DMS79 treated with DMSO at 0.1 percent for 48 hours (cell line): ENCODE measurements at regions not wholly inside any gene's neighbourhood (a gene's known extent, or its start where the extent isn't known, plus 50 kb on each side); places are given as distances from the start of the nearest gene placed in this dataset.
"Not testable (repeated sequence)": the region's sequence is repeated elsewhere in the genome, so short reads cannot be mapped to it uniquely, and the experiment has no call there.

ENCODE experiments used
- DNase-seq: peaks from one replicate; lab custom pipeline; 2025; lab: John Stamatoyannopoulos, UW

GRCh38 chr4:1589098-1589497 lies 95.0 kb downstream of the FAM53A start:
- DNase-seq: no peak

DNA sequence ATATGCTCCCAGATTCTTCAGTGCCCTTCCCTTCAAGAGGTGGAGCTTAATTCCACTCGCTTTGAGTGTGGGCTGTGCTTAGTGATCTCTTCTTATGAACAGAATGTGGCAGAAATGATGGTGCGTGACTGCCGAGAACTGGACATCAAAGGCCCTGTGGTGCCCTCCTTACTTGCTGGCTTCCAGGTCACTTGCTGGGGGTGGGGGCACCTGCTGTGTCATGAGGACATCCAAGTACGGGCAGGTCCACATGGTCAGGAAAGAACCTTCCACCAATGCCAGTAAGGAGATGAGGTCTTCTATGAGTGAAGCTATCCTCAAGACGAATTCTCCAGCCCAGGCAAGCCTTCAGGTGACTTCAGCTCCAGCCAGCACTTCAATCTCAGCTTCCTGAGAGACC lies 95.8 kb downstream of the FAM53A start:
- DNase-seq: no peak

GRCh38 chr4:1584498-1584897 lies 99.6 kb downstream of the FAM53A start:
- no peak for DNase-seq

DNA sequence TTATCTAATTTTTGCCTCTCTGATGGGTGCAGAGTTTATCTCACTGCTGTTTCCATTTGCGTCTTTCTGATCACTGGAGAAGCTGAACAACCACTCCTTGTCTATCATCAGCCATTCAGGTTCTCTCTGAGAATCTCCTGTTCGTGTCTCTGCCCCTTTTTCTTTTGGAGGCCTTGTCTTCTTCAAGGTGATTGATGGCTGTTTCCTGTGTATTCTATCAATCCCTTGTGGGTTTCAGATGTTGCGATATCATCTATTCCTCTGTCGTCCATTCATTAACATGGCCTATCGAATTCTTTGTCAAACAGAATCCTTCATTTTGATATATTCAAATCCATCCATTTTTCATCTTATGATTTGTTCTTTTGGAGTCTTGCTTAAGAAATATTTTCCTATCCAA lies 100.3 kb downstream of the FAM53A start:
- DNase-seq: no peak

DNA sequence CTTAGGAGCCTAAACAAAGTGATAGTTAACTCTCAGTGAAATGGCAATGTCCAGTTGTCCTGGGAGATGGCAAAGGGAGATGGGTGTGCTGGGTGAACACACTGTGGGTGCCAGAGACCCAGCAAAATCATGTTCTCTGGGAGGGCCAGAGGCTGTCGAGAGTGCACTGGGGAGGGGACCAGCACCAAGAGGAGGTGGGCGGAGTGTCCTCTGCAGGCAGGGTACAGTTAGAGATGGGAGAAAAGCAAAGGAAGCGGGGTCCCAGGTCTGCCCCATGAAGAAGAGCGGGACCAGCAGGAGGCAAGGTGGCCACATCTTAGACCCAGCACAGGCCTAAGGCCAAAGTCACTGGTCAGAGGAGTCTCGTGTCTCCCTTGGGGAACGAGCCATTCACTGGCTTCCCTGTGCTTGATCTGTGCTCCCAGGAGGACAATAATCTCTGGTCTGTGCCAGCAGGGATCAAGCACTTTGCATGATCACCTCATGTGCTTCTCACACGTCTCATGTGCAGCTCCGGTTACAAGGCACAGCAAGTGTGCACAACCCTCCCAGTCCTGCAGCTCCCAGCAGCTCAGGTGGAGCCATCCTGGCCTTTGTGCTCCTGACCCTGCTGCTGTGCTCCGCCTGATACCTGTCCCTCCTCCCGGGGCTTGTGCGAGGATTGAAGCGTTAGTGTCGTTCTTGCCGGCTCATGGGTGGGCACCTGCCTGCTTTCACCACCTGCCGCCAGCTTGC lies 100.9 kb downstream of the FAM53A start:
- no peak for DNase-seq

GRCh38 chr4:1582227-1582626 lies 101.9 kb downstream of the FAM53A start:
- no peak for DNase-seq

- not testable (repeated sequence) for DNase-seq
Measured at GRCh38 chr4:1581164-1581894, 102.8 kb downstream of the FAM53A start.

DNA sequence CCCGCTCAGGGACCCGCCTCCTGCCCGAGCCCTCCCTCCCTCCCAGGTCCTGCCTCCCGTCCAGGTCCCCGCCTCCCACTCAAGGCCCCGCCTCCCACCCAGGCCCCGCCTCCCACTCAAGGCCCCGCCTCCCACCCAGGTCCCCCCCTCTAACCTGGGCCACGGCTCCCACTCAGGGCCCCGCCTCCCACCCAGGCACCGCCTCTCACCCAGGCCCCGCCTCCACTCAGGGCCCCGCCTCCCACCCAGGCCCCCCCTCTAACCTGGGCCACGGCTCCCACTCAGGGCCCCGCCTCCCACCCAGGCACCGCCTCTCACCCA lies 103.5 kb downstream of the FAM53A start:
- not testable (repeated sequence) for DNase-seq

- no peak for DNase-seq
Measured at GRCh38 chr4:1579901-1580691, 104.0 kb downstream of the FAM53A start.

DNA sequence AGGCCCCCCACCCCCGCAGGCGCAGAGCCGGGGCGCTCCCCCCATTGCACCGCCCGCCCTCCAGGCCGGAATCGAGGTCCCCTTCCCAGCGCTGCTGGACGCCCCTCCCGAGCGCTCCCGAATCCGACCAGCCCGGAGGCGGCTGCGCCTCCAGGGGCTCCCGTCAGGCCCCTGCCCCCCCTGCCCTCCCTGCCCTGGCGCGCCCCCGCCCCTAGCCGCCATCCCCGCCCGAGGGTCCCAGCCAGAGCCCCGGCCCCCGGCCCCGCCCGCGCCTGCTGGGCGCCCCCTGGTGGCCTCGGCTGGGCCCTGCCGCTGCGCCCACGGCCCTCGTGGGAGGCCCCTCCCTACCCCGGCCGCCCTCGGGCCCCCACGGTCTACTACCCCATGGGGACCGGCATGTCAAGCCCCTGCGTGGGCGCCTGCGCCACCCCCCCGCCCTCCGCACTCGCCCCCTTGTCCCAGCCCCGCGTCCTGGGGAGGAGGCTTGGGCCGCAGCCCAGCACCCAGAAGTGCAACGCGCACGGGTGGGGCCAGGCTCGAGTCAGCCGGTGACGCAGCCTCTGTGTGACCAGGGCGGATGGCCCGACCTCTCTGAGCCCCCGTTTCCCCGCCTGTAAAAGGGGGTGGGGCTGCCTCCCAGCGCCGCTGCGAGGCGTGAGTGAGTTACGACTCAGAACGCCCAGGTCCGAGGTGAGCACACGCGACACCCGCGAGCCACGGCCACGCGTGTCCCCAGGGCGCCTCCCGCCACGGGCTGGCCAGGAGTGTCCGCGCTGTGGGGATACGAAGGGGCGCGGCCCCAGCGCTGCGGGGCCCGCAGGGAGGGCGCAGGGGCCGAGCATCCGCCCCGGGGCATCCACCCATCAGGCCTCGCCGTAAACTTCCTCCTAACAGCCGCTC lies 104.9 kb downstream of the FAM53A start:
- no peak for DNase-seq

- DNase-seq: no peak
Measured at GRCh38 chr4:1578251-1578773, 105.8 kb downstream of the FAM53A start.

- no peak for DNase-seq
Measured at GRCh38 chr4:1577822-1578217, 106.3 kb downstream of the FAM53A start.

GRCh38 chr4:1576961-1577821 lies 106.9 kb downstream of the FAM53A start:
- no peak for DNase-seq

- no peak for DNase-seq
Measured at GRCh38 chr4:1576304-1576960, 107.7 kb downstream of the FAM53A start.

DNA sequence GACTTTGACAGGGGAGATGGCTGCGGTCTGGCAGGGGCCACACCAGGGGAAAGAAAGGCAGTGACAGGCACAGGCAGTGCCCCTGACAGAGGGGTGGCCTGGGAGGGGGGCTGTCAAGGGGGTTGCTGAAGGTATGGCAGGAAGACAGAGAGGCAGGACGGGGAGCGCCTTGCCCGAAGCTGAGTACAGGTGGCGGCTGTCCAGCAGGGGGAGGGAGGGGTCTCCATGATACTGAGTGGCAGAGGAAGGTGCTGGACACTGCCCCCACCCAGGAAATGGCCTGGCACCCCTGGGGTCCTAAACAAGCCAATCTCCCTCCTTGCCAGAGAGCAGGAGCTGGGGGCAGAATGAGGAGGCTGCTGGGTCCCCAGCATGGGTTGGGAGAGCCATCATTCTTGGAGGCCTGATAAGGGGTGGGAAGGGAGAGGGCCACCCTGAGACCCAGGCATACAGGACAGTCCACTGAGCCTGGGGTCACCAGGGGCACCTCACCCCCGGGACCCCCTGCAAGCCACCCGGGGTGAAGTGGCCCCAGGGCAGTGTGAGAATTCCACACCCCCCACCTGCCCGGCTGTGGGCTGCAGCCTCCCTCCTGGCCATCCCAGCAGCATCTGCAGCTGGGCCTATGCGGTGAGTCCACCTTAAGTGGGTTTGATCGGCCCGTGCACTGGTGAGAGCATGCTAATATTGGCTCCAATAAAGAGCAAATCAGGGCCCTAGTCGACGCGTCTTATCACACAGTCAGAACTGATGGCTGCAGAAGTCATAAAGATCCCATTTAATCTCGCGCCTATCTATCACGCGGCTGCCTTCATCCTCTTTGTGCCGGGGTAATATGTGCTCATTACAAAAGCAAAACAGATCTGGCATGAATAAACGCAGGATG lies 108.5 kb downstream of the FAM53A start:
- no peak for DNase-seq

DNA sequence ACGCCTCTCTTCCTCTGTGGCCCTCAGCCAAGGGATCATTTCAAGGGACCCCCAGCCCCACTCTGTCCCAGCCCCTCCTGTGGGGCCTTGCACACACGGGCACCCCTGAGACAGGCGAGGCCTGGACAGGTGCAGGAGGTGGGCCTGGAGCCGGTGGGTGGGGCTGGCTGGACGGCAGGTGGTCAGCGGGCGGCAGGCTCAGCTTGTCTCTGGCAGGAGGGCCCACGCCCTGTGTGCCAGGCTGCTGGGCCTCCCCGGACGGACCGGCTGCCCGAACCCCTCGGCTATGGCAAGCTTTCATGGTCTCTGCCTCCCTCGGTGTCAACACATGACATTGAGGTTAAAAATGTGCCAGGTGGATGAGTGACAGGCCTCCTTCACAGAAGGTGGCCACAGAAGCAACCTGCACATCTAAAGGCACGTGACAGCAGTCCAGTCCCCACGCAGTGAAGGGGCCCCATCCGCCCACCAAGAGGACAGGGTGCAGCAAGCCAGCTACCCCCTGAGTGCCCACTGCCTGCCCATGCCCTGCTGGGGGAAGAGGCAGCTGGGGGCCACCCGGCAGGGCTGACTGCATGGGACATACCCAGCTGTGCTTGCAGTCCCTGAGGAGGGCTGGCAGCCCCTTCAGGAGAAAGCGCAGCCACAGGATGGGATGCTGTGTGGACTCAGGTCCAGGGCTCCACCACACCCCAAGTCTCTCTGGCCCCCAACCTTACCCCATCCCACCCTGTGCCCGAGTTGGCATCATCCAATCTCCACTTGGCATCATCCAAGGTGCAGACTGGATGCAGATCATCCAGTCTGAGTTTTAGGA lies 109.3 kb downstream of the FAM53A start:
- DNase-seq: no peak

- DNase-seq: no peak
Measured at GRCh38 chr4:1573830-1574459, 110.2 kb downstream of the FAM53A start.
